ENCODE measurements at regions not wholly inside any gene's neighbourhood (a gene's known extent, or its start where the extent isn't known, plus 50 kb on each side); places are given as distances from the start of the nearest gene placed in this dataset.
A peak's percentile ranks its signal among the peaks of the same experiment; 100 is the strongest.
"Not testable (repeated sequence)": the region's sequence is repeated elsewhere in the genome, so short reads cannot be mapped to it uniquely, and the experiment has no call there.

DNA sequence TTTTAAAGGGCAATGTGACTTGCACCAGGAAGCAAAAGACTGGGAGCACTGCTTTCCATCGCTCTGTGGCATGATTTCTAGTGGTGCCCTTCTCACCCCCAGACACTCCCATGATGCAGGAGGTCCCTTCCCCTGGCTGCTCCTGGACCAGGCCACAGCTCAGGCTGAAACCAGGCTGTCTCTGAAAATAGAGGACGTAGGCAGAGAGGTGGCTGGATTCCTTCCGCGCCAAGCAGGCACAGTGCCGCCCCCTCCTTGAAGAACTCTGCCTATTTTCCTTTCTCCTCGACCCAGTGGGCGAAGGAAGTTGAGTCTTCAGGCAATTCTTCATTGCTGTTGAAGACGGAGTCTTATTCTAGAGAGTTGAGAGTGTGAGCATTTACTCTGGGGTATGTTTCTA, 489.4 kb upstream of the TBL1XR1 start:
- DNase-seq = no peak

DNA sequence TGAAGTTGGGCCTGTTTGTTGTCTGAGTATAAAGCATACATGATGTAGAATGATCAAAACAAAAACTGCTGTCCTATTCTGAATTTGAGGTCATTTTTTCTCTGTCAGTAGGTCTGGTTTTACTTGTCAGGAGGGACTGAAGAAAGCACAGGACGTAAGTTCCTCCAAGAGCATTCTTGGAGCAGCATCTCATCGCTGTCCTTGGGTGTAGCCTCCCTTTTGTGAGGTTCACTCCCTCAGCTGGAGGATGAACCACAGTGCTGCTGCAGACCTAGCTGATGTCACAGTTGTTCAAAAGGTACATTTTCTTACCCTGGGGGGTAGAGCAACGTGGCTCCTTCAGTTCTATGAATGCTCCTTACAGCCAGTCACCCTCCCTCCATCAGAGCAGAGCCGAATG, 490.0 kb upstream of the TBL1XR1 start:
- DNase-seq = no peak

DNA sequence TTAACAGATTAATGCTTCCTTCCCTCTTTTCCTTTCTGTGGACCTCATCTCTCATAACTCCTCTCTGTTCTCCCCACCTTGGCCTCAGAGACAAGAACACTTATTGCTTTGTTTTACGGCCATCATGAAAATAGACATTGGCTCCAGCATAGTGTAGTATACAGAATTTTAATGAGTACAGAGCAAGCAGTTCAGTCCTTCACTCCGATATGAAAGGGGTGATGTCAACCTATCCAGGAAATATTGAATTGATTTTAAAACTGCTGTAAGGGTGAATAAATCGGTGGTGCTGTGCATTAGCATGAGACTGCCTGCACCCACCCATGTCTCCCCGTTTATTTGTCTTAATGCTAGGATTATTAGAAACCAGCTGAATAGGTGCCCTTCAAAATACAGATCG, 490.9 kb upstream of the TBL1XR1 start:
- DNase-seq = no peak

DNA sequence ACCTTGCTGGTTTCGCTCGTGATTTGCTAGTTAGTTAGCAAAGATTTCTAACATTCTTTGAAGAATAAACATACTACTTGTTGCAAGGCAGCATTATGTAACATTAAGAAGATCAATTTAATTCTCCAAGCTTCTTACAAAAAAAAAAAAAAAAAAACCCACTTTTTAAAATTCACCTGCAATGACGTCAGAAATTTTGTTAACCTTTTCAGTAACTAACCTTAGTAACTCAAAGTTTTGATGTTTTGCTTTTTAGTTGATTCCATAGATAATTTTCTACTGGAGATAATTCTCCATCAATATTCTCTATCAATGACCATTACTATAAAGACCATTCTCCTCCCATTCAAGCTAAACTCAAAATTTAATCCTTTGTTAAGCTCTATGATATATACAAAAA, 491.8 kb upstream of the TBL1XR1 start:
- DNase-seq = no peak

DNA sequence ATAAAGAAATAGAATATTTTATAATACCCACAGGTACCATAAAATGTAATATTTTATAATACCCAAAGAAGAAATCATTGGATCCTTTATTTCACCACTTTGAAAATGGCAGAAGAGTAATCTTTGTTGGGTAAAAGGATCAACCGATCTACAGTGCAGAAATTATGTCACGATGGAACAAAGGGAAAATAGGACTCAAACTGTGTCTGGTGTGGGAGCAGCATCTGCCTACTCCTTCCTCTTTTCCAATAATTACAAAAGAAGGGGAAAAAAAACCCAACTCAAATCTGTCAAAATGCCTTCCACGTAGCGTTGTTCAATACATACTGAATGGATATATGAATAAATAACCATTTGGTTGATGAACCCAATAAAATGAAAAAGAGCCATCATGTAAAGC, 492.6 kb upstream of the TBL1XR1 start:
- no peak for DNase-seq

DNA sequence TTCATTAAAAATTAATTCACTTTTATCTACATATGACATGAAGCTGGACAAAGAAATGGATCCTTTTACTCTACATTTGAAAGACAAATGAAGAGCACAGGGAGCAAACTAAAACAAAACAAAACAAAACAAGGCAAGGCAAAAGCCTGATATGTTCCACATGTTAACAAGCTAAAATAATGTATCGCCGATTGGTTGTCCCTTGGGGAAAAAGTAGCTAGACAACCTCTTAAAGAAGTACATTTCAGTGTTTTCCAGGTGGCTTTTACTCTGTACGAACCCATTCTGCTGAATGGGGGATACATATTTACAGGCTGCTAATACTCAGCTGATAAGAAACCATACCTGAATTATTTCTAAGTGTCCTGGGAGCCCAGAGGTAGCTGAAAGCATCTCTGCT, 493.0 kb upstream of the TBL1XR1 start:
- DNase-seq = no peak

DNA sequence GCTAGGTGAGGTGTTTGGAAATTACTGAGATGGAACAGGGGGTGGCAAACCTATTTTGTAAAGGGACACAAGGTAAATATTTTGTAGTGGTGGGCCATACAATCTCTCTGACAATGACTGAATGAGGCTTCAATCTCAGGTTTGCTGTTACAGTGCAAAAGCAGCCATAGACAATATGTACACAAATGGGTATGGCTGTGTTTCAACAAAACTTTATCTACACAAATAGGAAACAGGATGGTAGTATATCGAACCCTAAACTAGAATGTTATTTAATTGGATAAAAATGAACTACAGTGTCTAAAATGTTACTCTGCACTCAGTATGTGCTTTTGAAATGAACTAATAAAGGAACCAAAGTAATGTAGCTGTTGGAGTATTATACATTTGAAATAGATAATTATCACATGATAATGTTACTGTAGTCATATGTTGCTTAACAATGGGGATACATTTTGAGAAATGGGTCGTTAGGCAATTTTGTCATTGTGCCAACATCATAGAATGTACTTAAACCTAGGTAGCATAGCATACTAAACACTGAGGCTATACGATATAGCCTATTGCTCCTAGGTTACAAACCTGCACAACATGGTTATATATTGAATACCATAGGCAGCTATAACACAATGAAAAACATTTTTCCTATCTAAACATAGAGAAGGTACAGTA, 495.2 kb upstream of the TBL1XR1 start:
- DNase-seq = no peak

DNA sequence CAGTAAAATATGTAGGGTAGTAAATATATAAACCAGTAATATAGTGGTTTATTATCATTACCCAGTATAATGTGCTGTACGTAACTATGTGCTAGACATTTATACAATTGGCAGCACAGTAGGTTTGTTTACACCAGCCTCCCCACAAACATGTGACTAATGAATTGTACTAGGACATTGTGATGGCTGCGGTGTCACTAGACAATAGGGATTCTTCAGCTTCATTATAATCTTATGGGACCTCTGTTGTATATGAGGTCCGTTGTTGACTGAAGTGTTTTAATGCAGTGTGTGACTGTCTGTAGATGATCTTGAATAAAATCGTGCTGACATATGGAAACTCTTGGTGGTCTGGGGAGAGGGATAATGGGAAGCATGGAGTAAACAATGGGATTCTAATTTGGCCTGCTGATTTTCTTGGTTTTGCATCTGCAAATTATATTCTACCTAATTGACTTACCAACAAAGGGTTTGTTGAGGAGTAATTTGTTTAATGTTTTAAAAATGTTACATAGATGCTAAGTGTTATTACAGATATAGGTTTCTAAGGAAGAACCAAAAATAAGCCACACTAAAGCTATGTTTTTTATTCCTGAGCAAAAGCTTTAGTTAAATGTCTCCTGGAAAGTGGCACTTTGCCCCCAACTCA, 496.5 kb upstream of the TBL1XR1 start:
- DNase-seq = no peak

DNA sequence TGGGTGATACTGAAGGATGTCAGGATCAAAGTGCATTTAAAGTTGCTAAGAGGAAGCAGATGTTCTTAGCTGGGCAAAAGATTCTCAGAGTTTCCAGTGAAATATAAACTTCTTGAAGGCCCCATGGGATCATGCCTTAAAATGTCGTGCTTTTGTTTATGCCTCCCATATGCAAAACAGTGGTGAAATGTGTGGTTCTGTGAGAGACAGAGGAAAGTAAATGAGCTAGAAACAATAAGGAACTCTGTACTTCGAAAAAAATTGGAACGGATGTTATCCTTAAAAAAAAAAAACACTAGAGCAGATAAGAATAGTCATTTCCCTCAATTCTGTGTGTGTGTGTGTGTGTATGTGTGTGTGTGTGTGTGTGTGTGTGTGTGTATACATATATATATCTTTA, 497.0 kb upstream of the TBL1XR1 start:
- no peak for DNase-seq

DNA sequence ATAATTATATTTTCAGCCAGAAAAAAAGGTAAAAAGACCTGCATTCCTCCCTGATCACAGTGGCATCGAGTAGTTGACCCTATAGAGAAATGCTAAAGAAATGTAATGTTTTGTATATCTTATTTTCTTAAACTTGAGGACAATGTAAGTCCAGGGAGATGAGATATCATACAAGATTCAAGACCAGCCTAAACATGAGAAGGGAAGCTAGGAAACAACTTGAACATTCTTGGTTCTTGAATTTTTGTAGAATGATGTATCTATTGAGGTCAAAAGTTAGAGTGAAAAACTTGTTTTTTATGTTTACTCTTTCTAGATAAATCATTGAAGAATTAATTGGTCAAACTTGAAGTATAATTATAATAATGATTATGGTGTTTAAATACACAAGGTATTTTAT, 497.7 kb upstream of the TBL1XR1 start:
- DNase-seq = no peak

DNA sequence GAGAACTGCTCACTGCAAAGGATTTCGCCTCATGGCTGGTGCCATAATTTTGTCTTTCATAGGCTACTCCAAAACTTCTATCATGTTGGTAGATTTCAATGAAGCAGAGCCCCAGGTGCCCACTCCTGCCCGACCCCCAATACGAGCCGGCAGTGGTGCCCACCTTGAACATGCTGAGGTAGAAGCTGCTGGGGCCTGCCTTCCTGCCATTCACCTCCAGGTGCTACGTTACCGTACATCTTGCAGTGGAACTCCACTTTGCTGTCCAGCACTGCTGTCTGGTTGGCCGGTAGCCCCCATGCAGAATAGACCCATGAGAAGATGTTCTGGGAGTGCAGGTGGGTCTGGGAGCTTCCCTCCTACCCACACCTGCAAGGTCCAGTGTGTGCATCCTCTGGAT, 502.8 kb upstream of the TBL1XR1 start:
- no peak for DNase-seq

DNA sequence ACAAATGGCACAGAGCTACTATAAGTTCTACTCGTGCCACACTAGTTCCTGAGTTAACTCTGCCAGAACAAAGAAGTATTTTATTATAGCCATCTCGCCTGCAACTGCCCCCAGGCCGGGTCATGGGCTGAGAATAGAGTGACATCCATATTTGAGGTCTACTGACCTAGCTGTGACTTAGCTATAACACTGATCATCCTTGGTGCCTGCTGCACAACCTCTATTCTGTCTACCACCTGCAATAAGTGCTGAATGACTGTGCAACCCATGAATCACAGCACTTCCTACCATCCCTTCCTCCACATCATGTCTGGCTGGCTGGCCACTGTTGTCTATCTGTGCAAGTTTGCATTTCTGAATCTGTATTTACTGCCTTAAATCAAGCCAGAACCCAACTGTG, 506.5 kb upstream of the TBL1XR1 start:
- no peak for DNase-seq

DNA sequence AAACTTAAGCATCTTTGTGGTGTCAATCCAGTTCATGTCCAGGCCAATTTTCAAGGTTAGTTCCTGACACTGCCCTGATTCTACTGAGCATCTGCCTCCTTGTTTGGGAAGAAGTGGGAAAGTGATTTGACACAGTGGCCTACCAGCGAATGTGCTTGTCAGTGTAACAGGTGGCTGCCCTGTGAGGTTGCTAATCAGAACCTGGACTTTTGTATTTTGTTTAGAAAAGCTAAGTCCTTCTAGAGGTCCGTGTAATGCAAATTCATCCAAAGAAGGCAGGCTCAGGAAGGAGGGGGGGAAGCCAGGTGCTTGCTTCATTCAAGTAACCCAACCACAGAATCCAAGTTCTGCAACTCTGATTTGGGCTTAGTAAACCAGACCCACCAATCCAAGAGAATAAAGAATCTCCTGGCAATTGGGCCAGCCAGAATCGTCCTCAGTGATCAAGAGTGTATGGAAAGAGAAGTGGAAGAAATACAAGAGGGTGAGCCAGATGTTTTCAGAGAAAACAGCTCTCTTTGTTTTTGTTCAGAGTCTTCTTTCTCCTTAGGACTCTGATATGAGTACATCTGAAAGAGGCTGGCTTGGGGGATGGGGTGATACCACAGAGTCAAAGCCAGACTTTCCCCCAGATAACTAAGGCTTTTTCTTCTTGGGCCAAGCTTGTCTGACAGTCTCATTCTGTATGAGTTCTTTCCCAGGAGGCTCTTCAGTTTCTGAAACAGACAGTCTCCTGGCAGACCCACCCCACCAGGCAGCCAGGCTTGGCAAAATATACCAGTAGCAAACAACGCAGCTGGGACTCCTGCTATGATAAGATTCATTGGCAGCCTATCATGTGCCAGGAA, 508.9 kb upstream of the TBL1XR1 start:
- DNase-seq = no peak

DNA sequence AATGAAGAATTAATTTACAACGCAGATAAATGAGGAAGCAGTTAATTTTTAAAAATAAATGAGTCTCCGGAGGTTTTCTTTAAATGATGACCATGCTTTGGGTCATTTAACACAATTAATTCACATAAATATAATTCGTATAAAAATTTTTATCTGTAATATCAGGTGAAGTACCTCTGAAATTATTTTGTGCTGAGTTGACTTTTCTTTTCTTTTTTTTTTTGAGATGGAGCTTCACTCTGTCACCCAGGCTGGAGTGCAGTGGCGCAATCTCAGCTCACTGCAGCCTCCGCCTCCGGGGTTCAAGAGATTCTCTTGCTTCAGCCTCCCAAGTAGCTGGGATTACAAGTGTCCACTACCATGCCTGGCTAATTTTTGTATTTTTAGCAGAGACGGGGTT, 512.2 kb upstream of the TBL1XR1 start:
- DNase-seq = not testable (repeated sequence)

DNA sequence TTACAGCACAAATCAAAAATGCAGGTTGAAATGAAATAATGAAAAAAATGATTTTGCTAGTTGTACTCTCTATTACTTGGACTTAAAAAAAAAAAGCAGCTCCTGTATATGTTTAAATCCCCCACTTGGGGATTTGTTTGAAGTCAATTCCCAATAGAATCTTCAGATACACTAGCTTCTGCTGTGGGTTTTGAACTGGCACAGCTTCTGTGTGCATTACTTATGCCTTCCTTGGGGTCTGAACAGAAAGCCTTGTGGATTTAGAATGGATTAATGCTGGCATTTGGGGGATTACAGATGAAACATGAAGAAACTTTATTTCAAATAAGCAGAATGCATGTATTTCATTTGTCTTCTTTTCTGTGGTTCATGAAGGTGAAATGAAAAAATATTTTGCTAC, 513.2 kb upstream of the TBL1XR1 start:
- no peak for DNase-seq

DNA sequence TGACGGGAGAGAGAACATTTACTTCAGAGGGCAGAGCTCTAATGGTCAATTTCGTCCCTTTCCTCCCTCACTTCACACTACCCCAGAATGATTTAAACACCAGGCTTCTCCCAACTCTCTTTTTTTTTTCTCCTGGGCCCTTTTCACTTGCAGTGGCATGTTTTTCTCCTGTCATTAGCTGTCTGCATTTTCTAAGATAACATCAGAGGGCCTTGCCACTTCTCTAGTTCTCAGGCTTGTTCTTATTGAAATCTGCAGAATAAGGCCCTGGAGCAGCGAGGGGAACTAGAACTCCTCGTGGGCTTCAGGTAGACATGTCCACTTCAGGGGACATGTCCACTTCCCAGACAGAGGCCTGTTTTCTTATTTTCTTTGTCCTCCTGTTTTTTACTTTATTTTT, 514.4 kb upstream of the TBL1XR1 start:
- no peak for DNase-seq

DNA sequence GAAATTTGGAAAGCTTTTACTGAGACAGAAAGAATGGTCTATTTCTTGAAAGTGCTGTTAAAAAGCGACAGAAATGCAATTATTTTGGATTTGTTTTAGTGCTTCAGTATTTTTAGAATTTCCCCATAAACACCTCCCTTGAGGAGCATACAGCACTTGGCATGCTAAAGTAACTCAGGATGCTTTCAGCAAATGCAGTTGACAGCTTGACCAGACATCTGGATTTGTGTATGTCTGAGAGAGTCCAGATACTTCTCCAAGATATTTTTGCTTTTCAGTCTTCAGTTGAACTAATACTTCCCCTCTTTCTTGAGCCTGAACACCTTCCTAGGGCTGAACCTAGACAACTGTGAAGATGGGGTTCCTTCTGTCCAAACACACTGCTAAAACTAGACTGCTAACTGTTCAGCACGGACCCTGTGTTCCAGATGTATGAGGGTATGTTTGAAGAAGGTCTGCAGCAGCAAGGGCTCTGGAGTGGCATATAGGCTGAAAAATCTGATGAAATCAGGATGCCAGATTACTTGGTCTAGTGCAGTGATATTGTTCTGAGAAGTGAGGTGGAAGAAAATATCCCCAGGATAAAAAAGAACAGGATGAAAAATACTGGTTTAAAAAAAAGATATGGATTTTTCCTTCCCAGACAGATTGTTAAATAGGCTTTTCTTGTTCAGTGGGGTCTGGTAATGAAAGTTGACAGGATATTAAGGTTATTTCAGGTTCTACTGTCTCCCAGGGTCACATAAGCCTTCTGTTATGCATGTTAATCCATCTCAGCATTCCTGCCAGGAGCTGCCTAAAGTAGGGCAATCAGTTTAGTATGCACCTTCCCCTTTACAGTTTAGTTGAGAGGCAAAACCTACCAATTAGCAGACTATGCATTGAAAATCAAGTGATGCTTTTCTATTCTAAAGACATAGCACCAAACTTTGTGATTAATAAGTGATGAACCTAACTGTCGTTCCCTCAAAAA, 516.9 kb upstream of the TBL1XR1 start:
- peak; percentile 66 to 70 for DNase-seq

DNA sequence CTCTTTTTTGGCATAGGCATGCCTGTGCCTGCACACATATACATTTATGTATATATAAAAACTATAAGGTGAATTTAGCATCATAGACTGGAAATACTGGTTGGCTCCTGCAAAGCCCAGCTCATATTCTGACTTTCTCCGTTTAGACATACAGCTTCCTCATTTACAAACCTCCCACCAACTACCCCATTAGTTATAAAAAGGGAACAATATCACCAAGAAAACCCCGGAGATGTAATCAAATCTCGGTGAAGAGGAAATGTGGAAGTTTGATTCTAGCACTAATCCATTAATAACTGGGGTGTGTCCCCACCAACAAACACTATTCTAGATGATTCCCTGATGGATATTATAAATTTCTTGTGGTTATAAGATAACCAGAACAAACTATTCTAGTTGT, 517.7 kb upstream of the TBL1XR1 start:
- no peak for DNase-seq

DNA sequence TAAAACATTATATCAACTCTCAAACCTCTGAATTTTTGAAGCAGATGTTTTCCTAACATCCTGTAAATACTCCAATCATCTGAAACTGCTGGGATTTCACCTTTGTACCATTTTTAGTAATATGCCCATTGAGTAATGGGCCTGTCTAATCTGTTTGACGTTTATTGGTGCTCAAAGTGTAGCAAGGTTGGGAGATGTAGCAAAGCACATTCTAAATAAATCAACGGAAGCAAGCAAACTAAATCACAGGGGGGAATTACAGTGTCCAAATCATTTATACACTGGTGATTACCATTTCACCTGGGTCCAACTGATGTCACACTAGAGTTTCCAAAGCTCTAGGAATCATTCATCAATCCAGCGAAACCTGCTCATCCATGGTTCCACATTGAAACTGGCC, 518.7 kb upstream of the TBL1XR1 start:
- DNase-seq = no peak

DNA sequence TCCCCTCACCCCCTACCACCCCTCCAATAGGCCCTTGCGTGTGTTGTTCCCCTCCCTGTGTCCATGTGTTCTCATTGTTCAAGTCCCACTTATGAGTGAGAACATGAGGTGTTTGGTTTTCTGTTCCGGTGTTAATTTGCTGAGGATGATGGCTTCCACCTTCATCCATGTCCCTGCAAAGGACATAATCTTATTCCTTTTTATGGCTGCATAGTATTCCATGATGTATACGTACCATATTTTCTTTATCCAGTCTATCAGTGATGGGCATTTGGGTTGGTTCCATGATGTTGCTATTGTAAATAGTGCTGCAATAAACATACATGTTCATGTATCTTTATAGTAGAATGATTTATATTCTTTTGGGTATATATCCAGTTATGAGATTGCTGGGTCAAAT, 523.6 kb upstream of the TBL1XR1 start:
- DNase-seq = not testable (repeated sequence)

DNA sequence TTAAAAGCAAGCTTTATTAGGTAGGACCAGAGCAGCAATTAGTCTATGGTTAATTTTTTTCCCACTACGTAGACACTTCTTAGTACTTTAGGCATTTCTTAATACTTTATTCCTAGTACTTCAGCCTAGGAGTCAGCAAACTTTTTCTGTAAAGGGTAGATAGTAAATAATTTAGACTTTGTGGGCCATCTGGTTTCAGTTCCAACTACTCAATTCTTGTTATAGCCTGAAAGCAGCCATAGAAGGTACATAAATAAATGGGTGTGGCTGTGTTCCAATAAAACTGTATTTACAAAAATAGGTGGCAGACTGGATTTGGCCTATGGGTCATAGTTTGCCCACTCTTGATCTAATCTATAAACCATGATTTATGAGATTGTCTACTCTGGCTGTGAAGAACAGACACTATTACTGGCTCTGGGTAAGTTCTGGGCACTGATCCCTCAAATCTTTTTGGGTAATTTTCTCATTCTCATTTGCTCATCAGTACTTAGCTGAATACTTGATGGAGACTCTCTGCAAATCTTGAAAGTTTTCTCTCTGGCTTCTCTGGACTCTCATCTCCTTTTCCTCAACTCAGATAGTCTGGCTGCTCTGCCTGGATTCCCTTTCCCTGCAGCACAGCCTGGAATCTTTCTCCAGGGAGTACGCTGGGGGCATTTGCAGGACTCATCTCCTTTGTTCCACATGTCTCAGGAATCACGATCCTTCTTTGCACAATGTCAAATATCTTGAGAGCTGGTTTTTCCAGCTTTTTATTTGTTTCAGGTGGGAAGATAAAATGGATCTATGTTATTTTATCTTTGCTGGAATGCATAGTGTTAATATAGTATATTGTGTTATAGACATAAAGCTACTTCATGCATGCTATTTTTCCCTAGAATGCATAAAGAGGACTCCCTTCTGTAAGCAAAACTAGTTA, 524.8 kb upstream of the TBL1XR1 start:
- no peak for DNase-seq
